22Rv1 (cell line): ENCODE measurements at regions not wholly inside any gene's neighbourhood (a gene's known extent, or its start where the extent isn't known, plus 50 kb on each side); places are given as distances from the start of the nearest gene placed in this dataset.

Experiments used
- CTCF ChIP-seq: fragments of 450-650 bp; IDR thresholded peaks from 2 replicates; pipeline ENCODE4 v1.5.1; 2017; ENCODE audit warnings: mild to moderate bottlenecking
- ZFX ChIP-seq: fragments of 450-650 bp; IDR thresholded peaks from 2 replicates; pipeline ENCODE4 v1.6.1; 2017; ENCODE audit warnings: antibody characterized with exemption, borderline replicate concordance

- no peak for TF ChIP-seq CTCF
- TF ChIP-seq ZFX, result no peak
Observed at GRCh38 chr21:19120591-19120990, 717.0 kb upstream of the TMPRSS15 start.
